Endothelial cell (in vitro differentiated cells): ENCODE measurements at regions not wholly inside any gene's neighbourhood (a gene's known extent, or its start where the extent isn't known, plus 50 kb on each side); places are given as distances from the start of the nearest gene placed in this dataset.

Experiments used
- DNase-seq: peaks from one replicate; pipeline ENCODE4 v3.0.0; 2021; ENCODE audit warnings: low spot score
- H3K27ac Mint-ChIP-seq: one replicate; pipeline ENCODE4 v1.8.0; 2021; ENCODE audit warnings: mixed read lengths, inconsistent platforms; ENCODE audit not compliant: unreplicated experiment
- H3K27me3 Mint-ChIP-seq: one replicate; pipeline ENCODE4 v1.8.0; 2021; ENCODE audit warnings: mild to moderate bottlenecking, moderate library complexity, mixed read lengths, inconsistent platforms; ENCODE audit not compliant: unreplicated experiment
- H3K36me3 Mint-ChIP-seq: one replicate; pipeline ENCODE4 v1.8.0; 2021; ENCODE audit warnings: mild to moderate bottlenecking, low read depth, mixed read lengths, inconsistent platforms; ENCODE audit not compliant: unreplicated experiment
- H3K4me1 Mint-ChIP-seq: one replicate; pipeline ENCODE4 v1.8.0; 2021; ENCODE audit warnings: mild to moderate bottlenecking, mixed read lengths, inconsistent platforms; ENCODE audit not compliant: unreplicated experiment
- H3K4me3 Mint-ChIP-seq: one replicate; pipeline ENCODE4 v1.8.0; 2021; ENCODE audit warnings: mild to moderate bottlenecking, mixed read lengths, inconsistent platforms; ENCODE audit not compliant: unreplicated experiment
- H3K9me3 Mint-ChIP-seq: one replicate; pipeline ENCODE4 v1.8.0; 2021; ENCODE audit warnings: mixed read lengths, inconsistent platforms; ENCODE audit not compliant: unreplicated experiment
- TF ChIP-seq, protein P1 (sequence below): fragments of 200-600 bp; sonication (generic); IDR thresholded peaks from one replicate; pipeline ENCODE4 v1.5.0; 2021; ENCODE audit warnings: antibody characterized with exemption; ENCODE audit not compliant: unreplicated experiment

DNA sequence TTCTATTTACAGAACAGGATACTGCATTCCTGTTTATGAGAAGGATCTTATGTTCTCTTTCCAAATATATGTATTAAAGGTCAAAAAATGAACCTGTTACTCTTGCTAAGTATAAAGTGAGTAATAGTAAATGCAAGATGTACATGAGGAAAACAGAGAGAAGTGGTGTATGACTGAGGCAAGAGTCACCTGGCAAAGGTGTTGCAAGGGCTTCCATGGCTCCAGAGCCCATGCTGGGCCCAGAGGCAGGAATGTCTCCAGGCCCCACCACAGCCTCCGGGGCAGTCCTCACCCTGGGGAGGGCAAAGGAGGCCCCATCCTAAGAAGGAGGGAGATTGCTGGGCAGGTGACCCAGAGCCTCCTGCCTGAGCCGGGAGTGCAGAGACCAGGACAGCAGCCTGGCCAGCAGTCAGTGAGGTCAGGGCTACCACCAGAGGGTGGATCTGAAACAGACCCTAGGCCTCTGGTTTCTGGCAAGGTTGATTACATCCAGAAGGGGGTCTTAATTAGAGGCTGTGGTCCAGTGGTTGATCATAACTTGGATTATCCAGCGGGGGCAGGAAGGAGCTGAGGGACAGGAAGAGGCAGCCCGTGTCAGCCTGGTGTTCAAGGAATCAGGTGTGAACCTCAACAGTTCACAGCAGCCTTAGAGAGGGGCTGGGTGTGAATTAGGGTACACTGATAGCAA, 57.3 kb upstream of the CPLX2 start:
- no peak for DNase-seq
- Mint-ChIP-seq H3K4me3 (no peak overlapping the region), H3K27me3 (peaks cover 2% of the 10 kb centered on the region), H3K36me3 (no peaks in the 10 kb centered on the region), H3K9me3 (no peaks in the 10 kb centered on the region), H3K27ac (no peak overlapping the region), H3K4me1 (no peaks in the 10 kb centered on the region)
- TF ChIP-seq, protein P1, sequence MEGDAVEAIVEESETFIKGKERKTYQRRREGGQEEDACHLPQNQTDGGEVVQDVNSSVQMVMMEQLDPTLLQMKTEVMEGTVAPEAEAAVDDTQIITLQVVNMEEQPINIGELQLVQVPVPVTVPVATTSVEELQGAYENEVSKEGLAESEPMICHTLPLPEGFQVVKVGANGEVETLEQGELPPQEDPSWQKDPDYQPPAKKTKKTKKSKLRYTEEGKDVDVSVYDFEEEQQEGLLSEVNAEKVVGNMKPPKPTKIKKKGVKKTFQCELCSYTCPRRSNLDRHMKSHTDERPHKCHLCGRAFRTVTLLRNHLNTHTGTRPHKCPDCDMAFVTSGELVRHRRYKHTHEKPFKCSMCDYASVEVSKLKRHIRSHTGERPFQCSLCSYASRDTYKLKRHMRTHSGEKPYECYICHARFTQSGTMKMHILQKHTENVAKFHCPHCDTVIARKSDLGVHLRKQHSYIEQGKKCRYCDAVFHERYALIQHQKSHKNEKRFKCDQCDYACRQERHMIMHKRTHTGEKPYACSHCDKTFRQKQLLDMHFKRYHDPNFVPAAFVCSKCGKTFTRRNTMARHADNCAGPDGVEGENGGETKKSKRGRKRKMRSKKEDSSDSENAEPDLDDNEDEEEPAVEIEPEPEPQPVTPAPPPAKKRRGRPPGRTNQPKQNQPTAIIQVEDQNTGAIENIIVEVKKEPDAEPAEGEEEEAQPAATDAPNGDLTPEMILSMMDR = no peak

DNA sequence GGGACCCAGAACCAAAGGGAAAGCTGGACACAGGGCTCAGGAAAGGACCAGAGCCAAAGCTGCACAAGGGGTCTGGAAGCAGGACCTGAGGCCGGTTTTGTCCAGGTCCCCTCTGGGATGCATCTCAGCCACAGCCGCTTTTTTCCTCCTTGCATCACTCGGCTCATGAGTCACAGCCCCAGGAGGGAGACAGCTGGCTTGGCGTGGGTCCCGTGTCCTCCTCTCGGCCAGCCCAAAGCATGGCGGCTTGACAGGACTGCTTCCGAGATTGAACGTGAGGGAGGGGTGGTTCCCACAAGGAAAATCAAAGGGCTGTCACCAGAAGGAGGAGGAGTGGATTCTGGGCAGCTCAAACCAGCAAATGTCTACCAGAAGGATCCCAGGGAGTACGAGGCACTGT, 56.7 kb upstream of the CPLX2 start:
- Mint-ChIP-seq H3K36me3 (no peaks in the 10 kb centered on the region), H3K27me3 (peaks cover 2% of the 10 kb centered on the region), H3K9me3 (no peaks in the 10 kb centered on the region), H3K27ac (no peak overlapping the region), H3K4me1 (no peaks in the 10 kb centered on the region), H3K4me3 (no peak overlapping the region)
- DNase-seq = no peak
- TF ChIP-seq, protein P1 = no peak

DNA sequence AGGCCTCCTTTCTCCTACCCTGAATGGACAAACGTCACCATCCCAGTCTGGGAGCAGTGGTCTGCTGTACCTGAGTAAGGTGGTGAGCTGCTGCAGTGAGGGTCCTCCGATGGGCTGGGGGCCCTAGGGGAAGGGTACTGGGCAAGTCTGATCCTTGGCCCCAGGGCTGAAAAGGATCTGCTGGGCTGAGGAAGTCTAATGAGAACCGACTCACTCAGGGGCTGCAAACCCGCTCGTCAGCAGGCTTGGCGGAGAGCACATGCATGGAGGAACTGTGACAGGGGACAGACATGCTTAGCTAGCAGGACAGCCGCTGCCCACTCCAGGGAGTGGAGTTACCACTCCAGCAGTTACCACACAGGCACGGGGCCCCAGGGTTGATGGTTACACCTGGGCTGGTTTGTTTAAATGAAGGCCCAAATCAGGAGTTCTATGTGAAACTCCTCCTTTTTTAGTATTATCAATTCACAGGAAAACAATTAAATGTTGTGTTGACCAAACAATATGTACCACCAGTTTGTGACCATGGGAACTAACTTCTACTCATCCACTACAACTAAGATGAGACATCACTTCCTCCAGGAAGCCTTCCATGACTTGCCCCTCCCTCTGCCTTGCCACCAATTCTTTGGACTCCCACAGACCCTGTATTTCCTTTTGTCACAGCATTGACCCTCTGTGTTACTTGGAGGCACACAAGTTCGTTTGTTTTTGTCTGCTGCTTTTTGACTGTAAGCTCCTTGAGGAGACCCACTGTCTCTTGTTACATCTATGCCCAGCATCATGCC, 56.1 kb upstream of the CPLX2 start:
- TF ChIP-seq, protein P1 = no peak
- no peak for DNase-seq
- H3K4me1 Mint-ChIP-seq = no peaks in the 10 kb centered on the region
- no peaks in the 10 kb centered on the region for H3K9me3 Mint-ChIP-seq
- H3K36me3 Mint-ChIP-seq = no peaks in the 10 kb centered on the region
- H3K4me3 Mint-ChIP-seq = no peak overlapping the region
- H3K27ac Mint-ChIP-seq = peak overlapping the region; percentile 57
- H3K27me3 Mint-ChIP-seq = peaks cover 2% of the 10 kb centered on the region

DNA sequence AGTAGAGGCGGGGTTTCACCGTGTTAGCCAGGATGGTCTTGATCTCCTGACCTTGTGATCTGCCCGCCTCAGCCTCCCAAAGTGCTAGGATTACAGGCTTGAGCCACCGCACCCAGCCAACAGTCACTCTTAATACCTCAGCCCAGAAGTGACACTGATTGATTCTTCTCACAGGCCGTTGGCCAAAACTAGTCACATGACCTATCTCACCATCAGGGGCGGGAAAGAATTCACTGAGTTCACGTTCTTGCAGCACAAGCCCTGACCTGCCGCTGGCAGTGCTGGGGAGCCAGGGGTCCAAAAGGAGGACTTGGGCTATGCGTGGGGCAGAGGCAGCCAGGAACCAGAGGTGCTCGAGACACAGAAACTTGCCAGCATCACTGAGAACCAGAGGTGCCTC, 55.0 kb upstream of the CPLX2 start:
- Mint-ChIP-seq H3K4me1 (no peaks in the 10 kb centered on the region), H3K27me3 (peaks cover 2% of the 10 kb centered on the region), H3K36me3 (no peaks in the 10 kb centered on the region), H3K9me3 (no peaks in the 10 kb centered on the region), H3K27ac (no peak overlapping the region), H3K4me3 (no peak overlapping the region)
- TF ChIP-seq, protein P1 = no peak
- no peak for DNase-seq

DNA sequence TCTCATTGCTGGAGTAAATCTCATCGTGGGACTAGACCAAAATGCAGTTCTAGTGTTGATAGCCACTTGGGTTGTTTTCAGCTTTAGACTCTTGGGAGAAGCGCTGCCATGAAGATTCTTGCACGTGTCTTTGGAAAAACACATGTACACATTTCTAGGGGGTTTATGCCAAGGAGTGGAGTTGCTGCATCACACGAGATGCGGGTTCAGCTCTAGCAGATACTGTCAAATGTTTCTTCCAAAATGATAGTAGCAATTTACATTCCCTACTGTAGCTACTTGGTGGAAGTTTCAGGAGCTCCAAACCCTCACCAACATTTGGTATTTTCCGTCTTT, 52.3 kb upstream of the CPLX2 start:
- no peaks in the 10 kb centered on the region for H3K4me1 Mint-ChIP-seq
- no peak for DNase-seq
- no peaks in the 10 kb centered on the region for H3K36me3 Mint-ChIP-seq
- H3K27ac Mint-ChIP-seq = no peak overlapping the region
- TF ChIP-seq, protein P1 = no peak
- H3K9me3 Mint-ChIP-seq = no peaks in the 10 kb centered on the region
- peaks cover 5% of the 10 kb centered on the region for H3K27me3 Mint-ChIP-seq
- H3K4me3 Mint-ChIP-seq = no peak overlapping the region
